ENCODE measurements at regions not wholly inside any gene's neighbourhood (a gene's known extent, or its start where the extent isn't known, plus 50 kb on each side); places are given as distances from the start of the nearest gene placed in this dataset.

DNA sequence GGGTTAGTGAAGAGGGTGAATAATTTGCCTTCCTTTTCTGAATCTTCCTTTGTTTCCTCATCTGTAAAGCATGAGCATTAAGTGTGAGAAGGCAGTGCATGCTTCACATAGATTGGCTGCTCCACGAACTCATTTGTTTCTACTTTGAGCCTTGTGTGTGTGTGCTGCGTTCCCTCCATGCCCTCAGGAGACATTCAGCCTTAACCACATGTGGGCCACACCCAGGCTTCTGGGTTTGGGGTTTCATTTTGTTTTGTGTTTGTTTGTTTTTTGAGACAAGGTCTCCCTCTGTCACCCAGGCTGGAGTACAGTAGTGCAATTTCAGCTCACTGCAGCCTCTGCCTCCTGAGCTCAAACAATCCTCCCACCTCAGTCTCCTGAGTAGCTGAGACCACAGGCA is 843.3 kb downstream of the GALR1 start:
- no peak for DNase-seq (ENCODE audit: low read depth, low spot score)
- no peak overlapping the region for H3K4me3 ChIP-seq (ENCODE audit: low read length)

GRCh38 chr18:78099979-78100588 is 850.4 kb downstream of the GALR1 start:
- DNase-seq (ENCODE audit: low read depth, low spot score) = no peak
- no peak overlapping the region for H3K4me3 ChIP-seq (ENCODE audit: low read length)

DNA sequence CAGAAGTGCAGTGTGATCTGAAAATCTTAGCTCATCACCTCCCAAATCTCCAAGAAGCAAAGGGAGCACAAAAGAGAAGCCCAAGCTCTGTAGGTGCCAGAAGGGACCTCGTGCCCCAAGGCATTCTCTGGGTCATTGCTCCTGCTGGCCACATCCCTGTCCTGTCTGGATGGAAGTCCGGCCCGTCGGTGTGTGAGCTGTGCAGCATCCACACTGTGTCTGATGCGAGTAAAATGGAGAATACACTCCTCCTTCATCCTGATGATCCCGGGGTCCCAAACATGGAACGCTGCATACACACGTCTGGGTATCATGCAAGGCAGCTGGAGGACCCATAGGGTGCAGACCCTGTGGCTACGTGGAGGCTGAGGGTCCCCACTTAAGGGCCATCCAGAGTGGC is 851.4 kb downstream of the GALR1 start:
- no peak overlapping the region for H3K4me3 ChIP-seq (ENCODE audit: low read length)
- no peak for DNase-seq (ENCODE audit: low read depth, low spot score)

DNA sequence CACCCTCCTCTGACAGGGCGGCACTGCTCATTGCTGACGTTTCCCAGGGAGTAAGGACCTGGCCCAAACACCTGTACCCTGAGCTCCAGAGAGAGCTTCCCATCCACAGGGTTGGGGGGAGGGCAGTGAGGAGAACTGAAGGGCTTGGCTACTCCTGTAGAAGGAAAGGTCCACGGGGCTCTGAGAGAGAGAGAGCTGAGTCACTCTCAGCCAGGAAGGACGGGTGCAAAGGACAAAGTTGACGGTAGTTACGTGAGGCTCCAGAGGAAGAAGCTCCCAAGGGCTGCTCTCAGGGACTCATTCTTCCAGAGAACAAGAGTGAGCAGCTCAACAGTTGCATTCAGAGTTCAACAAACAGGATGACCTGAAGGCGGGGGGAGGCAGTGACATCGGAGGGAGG is 852.5 kb downstream of the GALR1 start:
- DNase-seq (ENCODE audit: low read depth, low spot score) = no peak
- no peak overlapping the region for H3K4me3 ChIP-seq (ENCODE audit: low read length)

GRCh38 chr18:78105611-78106010 is 856.0 kb downstream of the GALR1 start:
- no peak for DNase-seq (ENCODE audit: low read depth, low spot score)
- no peak overlapping the region for H3K4me3 ChIP-seq (ENCODE audit: low read length)

- no peak overlapping the region for H3K4me3 ChIP-seq (ENCODE audit: low read length)
- no peak for DNase-seq (ENCODE audit: low read depth, low spot score)
Observed at GRCh38 chr18:78106946-78107345, 857.3 kb downstream of the GALR1 start.

GRCh38 chr18:78107363-78107762 is 857.7 kb downstream of the GALR1 start:
- H3K4me3 ChIP-seq (ENCODE audit: low read length) = no peak overlapping the region
- DNase-seq (ENCODE audit: low read depth, low spot score) = no peak

DNA sequence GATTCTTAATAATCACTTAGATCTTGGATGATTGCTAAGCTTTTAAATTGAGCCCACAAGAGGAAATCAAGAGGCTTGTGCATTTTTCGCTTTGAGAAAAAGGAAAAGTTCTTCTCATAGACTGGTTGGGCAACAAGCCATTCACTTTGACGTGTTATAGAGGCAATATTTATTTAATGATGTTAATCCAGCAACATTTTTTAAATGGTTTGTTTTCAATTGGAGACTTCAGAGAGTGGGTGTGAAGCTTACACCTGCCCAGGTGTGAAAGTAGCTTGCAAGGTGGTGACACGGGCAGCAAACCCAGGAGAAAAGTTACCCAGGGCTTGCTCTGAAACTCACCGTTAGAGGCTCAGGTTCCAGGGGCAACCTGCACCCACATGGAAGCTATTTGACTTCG is 858.9 kb downstream of the GALR1 start:
- DNase-seq (ENCODE audit: low read depth, low spot score) = no peak
- H3K4me3 ChIP-seq (ENCODE audit: low read length) = no peak overlapping the region

DNA sequence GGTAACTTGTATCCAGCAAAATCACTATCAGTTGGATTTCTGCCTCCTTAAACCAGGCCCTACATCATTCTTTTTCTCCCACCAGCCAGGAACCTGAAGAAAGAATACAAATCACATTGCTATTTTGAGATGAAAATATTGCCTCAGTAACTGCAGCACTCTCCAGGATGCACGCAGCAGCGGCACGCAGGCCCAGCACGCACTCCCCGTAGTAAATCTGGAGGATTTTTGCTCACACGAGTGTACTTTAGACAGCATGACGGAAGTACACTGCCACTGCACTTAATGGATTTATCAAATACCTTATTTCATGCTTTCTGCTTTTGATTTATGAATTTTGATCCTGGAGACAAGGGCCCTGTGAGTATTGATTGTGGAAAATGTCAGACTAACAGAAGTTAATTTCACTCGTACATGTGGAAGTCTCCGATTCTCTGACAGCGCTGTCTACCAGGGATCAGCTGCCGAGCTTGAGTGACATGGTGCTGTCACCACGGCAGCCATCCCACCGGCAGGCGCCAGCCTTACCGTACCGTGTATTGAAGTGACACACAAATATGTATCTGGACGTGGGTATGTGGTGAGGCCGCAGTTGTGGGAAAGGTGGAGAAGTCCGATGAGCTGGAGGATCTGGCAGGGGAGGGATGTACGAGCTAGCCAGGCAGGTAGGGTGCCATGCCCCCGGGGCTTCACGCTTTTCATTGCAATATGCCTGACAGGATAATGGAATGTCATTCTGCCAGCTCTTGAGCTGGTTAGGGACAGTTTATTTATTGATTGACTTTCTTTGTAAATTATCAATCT is 863.7 kb downstream of the GALR1 start:
- H3K4me3 ChIP-seq (ENCODE audit: low read length) = no peak overlapping the region
- DNase-seq (ENCODE audit: low read depth, low spot score) = no peak

- DNase-seq (ENCODE audit: low read depth, low spot score) = no peak
- no peak overlapping the region for H3K4me3 ChIP-seq (ENCODE audit: low read length)
Observed at GRCh38 chr18:78113940-78114251, 864.2 kb downstream of the GALR1 start.

DNA sequence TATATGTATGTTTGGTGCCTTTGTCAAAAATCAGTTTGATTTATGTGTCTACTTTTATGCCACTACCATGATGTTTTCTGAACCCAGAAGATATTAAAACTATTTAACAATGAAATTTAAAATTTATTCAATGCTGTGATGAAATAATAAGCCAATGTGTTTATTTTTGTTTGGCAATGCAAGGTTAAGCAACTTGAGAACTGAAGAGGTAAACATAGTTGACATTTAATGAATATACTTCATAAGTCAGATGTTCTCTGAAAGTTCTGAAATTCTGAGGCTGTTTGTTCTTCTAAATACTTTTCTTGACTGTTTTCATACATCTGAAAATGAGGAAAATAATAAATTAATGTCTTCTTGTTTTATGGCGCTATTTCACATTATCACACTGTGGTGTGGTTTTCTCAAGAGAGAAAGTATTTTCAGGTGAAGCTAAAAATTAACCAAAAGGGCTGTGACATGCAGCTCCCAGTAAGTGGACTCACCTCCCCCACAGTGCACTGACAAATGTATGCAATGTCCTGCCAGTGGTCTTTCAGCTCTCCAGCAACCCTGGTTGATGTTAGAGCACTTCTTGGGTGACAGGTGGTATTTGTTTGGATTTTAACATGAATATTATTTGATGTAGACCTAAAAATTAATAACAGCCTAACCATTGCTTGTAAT is 863.6 kb upstream of the SALL3 start:
- no peak overlapping the region for H3K4me3 ChIP-seq (ENCODE audit: low read length)
- DNase-seq (ENCODE audit: low read depth, low spot score) = no peak

DNA sequence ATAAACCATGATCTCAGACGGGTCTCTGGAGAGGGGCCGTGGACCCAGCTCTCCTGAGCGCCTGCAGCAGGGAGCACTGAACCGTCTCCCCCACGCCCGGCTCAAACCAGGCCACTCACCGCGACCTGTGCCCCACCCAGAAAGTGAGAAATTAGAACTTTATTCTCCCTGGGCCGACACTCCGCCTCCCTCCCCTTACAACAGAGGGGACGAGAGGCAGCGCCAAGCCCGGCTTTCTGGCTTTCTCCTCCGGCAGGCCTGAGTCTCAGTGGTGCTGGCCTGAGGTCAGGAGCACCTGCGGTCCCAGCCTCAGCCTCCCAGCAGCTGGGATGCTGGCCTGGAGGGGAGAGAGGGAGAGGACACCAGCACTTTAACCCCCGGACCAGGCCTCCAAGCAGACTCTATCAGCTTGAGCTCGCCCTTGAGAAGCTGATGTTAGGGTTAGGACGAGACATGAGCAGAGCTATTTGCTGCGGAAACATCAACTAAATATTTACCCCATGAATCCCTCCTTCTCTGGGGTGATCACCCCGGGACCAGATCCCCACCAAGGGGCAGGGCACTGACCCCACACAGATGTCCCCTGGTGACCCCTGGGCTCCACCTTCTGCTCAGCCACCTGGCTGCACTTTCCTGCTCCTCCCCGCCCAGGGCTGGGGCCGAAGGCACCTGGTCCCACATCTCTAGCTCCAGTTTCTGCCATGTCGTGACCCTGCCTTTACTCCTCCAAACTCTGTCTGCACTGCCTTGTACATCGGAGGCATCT is 856.3 kb upstream of the SALL3 start:
- H3K4me3 ChIP-seq (ENCODE audit: low read length) = no peak overlapping the region
- DNase-seq (ENCODE audit: low read depth, low spot score) = no peak

- no peak for DNase-seq (ENCODE audit: low read depth, low spot score)
- no peak overlapping the region for H3K4me3 ChIP-seq (ENCODE audit: low read length)
Observed at GRCh38 chr18:78123926-78124797, 855.5 kb upstream of the SALL3 start.

DNA sequence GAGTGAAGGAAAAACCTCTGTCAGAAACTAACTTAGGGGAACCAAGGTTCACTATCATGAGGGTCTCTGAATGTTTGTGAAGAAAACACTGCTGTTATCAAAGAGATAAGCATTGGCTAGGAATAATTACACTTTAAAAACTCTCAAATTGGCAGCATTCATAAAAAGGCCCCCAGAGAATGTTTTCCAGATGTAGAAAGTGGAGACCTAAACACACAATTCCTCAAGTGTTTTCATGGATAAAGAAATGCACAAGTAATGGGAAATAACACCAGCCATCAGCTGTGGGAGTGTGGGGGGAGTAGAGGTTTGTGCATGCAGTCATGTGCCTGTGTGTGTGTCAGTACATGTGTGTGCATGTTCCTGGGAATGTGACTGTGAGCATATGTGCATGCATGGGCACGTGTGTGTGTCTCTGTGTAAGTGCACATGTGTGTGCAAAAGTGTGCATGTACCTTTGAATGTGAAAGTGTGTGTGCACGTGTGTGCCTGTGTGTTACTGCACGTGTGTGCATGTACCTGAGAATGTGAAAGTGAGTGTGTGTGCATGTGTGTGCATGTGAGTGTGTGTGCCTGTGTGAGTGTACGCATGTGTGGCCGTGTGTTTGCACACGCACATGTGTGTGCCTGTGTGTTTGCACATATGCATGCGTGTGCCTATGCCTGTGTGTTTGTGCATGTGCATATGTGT is 854.3 kb upstream of the SALL3 start:
- H3K4me3 ChIP-seq (ENCODE audit: low read length) = no peak overlapping the region
- no peak for DNase-seq (ENCODE audit: low read depth, low spot score)

DNA sequence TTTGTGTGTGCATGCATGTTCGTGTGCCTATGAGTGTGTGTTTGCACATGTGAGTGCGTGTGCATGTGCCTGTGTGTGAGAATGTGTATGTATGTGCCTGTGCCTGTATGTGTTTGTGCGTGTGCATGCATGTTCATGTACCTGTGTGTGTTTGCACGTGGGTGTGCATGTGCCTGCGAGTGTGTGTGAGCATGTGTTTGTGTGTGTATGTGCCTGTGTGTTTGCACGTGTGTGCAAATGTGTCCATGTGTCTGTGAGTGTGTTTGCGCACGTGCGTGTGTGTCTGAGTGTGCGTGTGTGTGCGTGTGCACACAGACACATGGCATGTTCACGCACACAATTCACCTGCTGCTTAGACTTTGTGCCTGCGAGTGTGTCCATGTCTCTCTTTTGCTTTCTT is 853.5 kb upstream of the SALL3 start:
- H3K4me3 ChIP-seq (ENCODE audit: low read length) = no peak overlapping the region
- DNase-seq (ENCODE audit: low read depth, low spot score) = no peak

DNA sequence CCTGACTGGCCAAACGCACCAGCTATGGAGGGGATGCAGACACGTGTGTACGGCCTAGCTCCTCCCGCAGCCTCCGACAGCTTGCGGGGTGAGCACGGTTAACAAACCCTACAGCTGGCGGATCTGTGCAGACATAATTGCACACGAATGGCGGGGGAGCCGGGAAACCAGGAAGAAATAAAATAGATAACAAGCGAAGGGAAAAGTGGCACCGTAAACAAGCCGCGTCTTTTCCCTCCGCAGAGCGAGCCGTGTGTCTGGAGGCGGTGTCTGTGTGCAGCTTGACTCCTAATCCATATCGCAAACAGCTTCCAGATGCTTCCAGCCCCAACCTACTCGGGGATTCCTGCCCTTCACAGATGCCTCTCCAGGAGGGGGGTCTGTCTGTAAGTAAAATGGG is 853.1 kb upstream of the SALL3 start:
- DNase-seq (ENCODE audit: low read depth, low spot score) = no peak
- H3K4me3 ChIP-seq (ENCODE audit: low read length) = no peak overlapping the region

DNA sequence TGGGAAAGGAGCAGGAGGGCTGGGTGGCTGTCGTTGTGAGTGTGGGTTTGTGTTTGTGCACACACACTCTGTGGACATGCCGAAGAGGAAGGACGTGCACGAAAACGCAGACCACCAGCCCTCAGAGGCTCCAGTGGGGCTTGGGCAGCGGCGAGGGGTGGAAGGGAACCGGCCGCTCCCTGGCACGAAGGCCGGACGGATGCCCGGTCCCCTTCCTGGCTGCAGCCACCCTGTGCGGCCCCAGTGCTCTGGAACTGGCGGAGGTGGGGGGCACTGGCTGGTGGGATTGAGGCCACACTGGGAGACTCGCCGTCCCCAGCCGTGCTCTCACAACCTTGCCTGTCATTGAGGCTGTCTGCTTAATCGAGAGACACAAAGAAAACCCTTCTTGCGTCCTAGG is 852.6 kb upstream of the SALL3 start:
- no peak for DNase-seq (ENCODE audit: low read depth, low spot score)
- H3K4me3 ChIP-seq (ENCODE audit: low read length) = no peak overlapping the region

- no peak for DNase-seq (ENCODE audit: low read depth, low spot score)
- no peak overlapping the region for H3K4me3 ChIP-seq (ENCODE audit: low read length)
Observed at GRCh38 chr18:78128004-78128403, 851.6 kb upstream of the SALL3 start.

DNA sequence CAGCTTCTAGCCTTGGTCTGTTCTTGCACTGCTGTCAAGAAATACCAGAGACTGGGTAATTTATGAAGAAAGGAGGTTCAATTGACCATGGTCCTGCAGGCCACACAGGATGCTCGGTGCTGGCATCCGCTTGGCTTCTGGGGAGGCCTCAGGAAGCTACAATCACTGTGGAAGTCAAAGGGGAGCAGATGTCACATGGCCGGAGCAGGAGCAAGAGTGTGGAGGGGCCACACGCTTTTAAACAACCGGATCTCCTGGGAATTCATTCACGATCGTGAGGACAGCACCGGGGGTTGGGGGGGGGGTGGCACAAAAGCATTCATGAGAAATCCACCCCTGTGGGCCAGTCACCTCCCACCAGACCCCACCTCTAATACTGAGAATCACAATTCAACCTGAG is 850.4 kb upstream of the SALL3 start:
- H3K4me3 ChIP-seq (ENCODE audit: low read length) = no peak overlapping the region
- DNase-seq (ENCODE audit: low read depth, low spot score) = no peak
